Mesothelial cell of epicardium (in vitro differentiated cells): ENCODE measurements at regions not wholly inside any gene's neighbourhood (a gene's known extent, or its start where the extent isn't known, plus 50 kb on each side); places are given as distances from the start of the nearest gene placed in this dataset.

Experiments used
- DNase-seq, 2 experiments: peaks; one replicate each; pipeline ENCODE4 v3.0.0; 2021; ENCODE audit warnings: low spot score in 2 of 2; ENCODE audit not compliant: unreplicated experiment in 2 of 2
- H3K27ac Mint-ChIP-seq: 2 replicates; pipeline ENCODE4 v1.8.0; 2021; ENCODE audit warnings: mixed read lengths
- H3K27me3 Mint-ChIP-seq: 2 replicates; pipeline ENCODE4 v1.8.0; 2021; ENCODE audit warnings: low read depth, mixed read lengths
- H3K36me3 Mint-ChIP-seq: 2 replicates; pipeline ENCODE4 v1.8.0; 2021; ENCODE audit warnings: mixed read lengths
- H3K4me1 Mint-ChIP-seq: 2 replicates; pipeline ENCODE4 v1.8.0; 2021; ENCODE audit warnings: mixed read lengths
- H3K4me3 Mint-ChIP-seq: 2 replicates; pipeline ENCODE4 v1.8.0; 2021; ENCODE audit warnings: mild to moderate bottlenecking, moderate library complexity, mixed read lengths
- H3K9me3 Mint-ChIP-seq: 2 replicates; pipeline ENCODE4 v1.8.0; 2021; ENCODE audit warnings: mixed read lengths
- TF ChIP-seq, protein P1 (sequence below): fragments of 200-600 bp; sonication (generic); IDR thresholded peaks from one replicate; pipeline ENCODE4 v1.5.0; 2021; ENCODE audit warnings: antibody characterized with exemption; ENCODE audit not compliant: unreplicated experiment

DNA sequence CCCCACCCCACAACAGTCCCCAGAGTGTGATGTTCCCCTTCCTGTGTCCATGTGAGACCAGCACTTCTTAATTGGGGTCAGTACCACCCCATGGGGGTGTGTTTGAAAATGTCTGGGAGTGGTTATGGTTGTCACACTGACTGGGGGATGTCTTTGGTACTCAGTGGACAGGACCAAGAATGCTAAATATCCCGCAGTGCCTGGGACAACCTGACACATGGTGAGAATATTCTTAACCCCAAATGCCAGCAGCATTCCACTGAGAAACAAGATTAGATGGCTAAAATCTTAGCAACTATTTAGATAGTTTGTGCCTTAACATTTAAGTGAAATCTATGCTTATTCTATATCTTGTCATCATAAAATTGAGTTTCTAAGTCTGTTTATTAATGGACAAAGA is 177.5 kb upstream of the ZBED5 start:
- H3K36me3 Mint-ChIP-seq: no peaks in the 10 kb centered on the region
- H3K9me3 Mint-ChIP-seq: no peaks in the 10 kb centered on the region
- no peak for DNase-seq
- H3K27ac Mint-ChIP-seq: no peak overlapping the region
- no peak overlapping the region for H3K4me3 Mint-ChIP-seq
- TF ChIP-seq, protein P1, sequence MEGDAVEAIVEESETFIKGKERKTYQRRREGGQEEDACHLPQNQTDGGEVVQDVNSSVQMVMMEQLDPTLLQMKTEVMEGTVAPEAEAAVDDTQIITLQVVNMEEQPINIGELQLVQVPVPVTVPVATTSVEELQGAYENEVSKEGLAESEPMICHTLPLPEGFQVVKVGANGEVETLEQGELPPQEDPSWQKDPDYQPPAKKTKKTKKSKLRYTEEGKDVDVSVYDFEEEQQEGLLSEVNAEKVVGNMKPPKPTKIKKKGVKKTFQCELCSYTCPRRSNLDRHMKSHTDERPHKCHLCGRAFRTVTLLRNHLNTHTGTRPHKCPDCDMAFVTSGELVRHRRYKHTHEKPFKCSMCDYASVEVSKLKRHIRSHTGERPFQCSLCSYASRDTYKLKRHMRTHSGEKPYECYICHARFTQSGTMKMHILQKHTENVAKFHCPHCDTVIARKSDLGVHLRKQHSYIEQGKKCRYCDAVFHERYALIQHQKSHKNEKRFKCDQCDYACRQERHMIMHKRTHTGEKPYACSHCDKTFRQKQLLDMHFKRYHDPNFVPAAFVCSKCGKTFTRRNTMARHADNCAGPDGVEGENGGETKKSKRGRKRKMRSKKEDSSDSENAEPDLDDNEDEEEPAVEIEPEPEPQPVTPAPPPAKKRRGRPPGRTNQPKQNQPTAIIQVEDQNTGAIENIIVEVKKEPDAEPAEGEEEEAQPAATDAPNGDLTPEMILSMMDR: no peak
- peaks cover 30% of the 10 kb centered on the region for H3K4me1 Mint-ChIP-seq
- H3K27me3 Mint-ChIP-seq: no peaks in the 10 kb centered on the region

DNA sequence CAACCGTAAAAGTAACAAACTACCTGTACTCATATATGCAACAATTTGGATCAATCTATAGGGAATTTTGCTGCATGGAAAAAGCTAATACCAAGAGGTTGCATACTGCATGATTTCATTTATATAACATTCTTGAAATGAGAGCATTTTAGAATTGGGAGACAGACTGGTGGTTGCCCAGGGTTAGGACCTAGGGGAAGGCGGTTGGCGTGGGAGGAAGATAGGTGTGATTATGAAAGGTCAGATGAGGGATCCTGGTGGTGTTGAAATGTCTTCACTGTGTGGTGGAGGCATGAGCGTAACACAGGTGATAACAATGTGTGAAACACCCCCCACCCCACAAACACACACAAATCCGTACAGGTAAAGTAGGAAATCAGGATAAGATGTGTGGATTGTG is 176.6 kb upstream of the ZBED5 start:
- H3K36me3 Mint-ChIP-seq: no peaks in the 10 kb centered on the region
- peaks cover 29% of the 10 kb centered on the region for H3K4me1 Mint-ChIP-seq
- H3K27ac Mint-ChIP-seq: peak overlapping the region; percentile 27
- TF ChIP-seq, protein P1: no peak
- no peaks in the 10 kb centered on the region for H3K9me3 Mint-ChIP-seq
- no peaks in the 10 kb centered on the region for H3K27me3 Mint-ChIP-seq
- no peak overlapping the region for H3K4me3 Mint-ChIP-seq
- no peak for DNase-seq

DNA sequence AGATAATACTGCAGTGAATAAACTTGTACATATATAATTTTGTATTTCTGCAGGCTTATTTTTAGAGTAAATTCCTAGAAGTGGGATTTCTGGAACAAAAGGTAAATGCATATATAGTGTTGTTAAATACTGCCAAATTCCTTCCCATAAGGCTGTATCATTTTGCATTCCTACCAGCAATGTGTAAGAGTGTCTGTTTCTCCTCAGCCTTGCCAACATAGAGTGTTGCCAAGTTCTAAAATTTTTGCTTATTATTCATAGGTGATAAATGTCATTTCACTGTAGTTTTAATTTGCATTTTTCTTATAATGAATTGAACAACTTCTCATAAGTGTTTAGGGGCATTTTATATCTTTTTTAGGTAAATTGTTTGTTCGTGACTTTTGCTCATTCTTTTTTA is 174.2 kb upstream of the ZBED5 start:
- no peak overlapping the region for H3K27ac Mint-ChIP-seq
- peaks cover 4% of the 10 kb centered on the region for H3K9me3 Mint-ChIP-seq
- TF ChIP-seq, protein P1: no peak
- H3K27me3 Mint-ChIP-seq: no peaks in the 10 kb centered on the region
- H3K4me3 Mint-ChIP-seq: no peak overlapping the region
- peaks cover 21% of the 10 kb centered on the region for H3K4me1 Mint-ChIP-seq
- no peak for DNase-seq
- H3K36me3 Mint-ChIP-seq: peaks cover 2% of the 10 kb centered on the region

DNA sequence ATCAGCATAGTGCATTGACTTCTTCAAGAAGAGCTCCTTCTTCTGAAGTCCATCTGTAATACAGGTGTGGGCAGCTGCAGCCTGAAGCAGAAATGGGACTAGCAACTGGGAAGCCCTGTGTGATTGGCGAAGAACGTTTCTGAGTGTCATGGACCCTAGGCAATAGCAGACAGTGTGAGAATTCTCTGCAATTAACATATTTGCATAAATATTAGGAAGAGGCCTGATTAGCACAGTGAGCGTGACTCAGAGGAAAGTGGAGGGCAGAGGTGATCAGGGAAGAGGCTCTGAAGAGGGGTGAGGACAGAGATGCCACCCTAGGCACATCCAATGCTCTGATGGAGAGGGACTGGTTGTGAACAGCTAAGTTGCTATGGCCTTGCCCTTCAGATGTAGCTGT is 171.2 kb upstream of the ZBED5 start:
- no peaks in the 10 kb centered on the region for H3K27me3 Mint-ChIP-seq

DNA sequence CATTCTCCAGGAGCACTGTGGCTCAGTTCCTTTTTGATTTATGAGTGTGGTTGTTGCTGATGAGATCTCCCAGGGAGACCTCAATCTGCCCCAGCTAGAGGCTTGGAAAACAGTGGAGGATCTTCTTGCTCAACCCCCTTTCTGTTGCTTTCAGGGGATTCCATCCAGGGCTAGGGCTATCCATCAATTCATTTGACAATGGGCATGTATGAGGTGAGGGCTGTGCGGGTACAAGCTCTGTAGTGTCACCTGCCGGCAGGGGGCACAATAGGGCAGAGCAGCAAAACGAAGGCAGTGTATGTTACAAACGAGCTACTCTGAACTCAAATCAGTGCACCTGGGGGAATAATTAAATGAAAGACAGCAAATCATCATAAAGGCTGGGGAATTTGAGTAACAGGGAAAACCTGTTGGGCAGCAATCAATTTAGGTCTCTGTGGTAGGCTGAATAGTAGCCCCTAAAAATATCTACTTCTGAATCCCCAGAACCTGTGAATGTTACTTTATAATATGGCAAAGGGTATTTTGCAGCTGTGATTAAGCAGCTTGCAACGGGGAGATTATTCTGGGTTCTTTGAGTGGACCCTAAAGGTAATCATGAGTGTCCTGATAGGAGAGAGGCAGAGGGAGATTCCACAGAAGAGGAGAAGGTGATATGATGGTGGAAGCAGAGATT is 170.3 kb upstream of the ZBED5 start:
- peak in 1 of 2 experiments; percentile 61 for DNase-seq
- peaks cover 2% of the 10 kb centered on the region for H3K36me3 Mint-ChIP-seq
- H3K9me3 Mint-ChIP-seq: peaks cover 4% of the 10 kb centered on the region
- H3K27ac Mint-ChIP-seq: no peak overlapping the region
- TF ChIP-seq, protein P1: peak; percentile 44
- no peaks in the 10 kb centered on the region for H3K27me3 Mint-ChIP-seq
- no peak overlapping the region for H3K4me3 Mint-ChIP-seq
- H3K4me1 Mint-ChIP-seq: peaks cover 8% of the 10 kb centered on the region

More for the DNA sequence above, 171.2 kb upstream of the ZBED5 start:
- peaks cover 4% of the 10 kb centered on the region for H3K9me3 Mint-ChIP-seq
- DNase-seq: no peak
- TF ChIP-seq, protein P1: no peak
- H3K36me3 Mint-ChIP-seq: peaks cover 2% of the 10 kb centered on the region
- no peak overlapping the region for H3K4me3 Mint-ChIP-seq
- peaks cover 8% of the 10 kb centered on the region for H3K4me1 Mint-ChIP-seq
- no peak overlapping the region for H3K27ac Mint-ChIP-seq
